ENCODE measurements at regions not wholly inside any gene's neighbourhood (a gene's known extent, or its start where the extent isn't known, plus 50 kb on each side); places are given as distances from the start of the nearest gene placed in this dataset.

DNA sequence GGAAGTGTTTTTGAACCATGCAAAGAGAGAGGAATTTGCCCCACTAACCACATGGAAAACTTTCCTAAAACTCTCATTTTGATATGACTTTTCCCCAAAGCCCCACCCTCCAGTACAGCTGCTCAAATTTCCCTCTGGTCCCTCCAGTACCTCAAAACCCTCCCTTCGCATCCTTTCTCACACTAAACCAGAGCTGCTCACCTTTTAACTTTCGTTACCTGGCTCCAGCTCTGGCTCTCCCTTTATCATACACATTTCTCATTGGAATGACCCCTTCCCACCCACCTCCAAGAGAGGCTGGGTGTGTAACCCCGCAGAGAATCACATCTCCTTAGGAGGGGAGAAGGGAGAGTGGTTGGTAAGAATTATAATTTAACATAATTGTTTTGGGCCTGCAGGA is 86.8 kb upstream of the NDUFV2 start:
- Histone ChIP-seq H3K4me3 (no peak overlapping the region), H3K27me3 (no peaks in the 10 kb centered on the region), H3K27ac (no peak overlapping the region), H3K36me3 (no peaks in the 10 kb centered on the region), H3K4me1 (peaks cover 0 to 15% of the 10 kb centered on the region in 2 donors), H3K9me3 (peaks cover 0 to 11% of the 10 kb centered on the region in 2 donors)
- TF ChIP-seq, protein P1, sequence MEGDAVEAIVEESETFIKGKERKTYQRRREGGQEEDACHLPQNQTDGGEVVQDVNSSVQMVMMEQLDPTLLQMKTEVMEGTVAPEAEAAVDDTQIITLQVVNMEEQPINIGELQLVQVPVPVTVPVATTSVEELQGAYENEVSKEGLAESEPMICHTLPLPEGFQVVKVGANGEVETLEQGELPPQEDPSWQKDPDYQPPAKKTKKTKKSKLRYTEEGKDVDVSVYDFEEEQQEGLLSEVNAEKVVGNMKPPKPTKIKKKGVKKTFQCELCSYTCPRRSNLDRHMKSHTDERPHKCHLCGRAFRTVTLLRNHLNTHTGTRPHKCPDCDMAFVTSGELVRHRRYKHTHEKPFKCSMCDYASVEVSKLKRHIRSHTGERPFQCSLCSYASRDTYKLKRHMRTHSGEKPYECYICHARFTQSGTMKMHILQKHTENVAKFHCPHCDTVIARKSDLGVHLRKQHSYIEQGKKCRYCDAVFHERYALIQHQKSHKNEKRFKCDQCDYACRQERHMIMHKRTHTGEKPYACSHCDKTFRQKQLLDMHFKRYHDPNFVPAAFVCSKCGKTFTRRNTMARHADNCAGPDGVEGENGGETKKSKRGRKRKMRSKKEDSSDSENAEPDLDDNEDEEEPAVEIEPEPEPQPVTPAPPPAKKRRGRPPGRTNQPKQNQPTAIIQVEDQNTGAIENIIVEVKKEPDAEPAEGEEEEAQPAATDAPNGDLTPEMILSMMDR (IDR thresholded peaks at IDR 0.05), result no peak
- DNase-seq (ENCODE audit: low spot score), result no peak

DNA sequence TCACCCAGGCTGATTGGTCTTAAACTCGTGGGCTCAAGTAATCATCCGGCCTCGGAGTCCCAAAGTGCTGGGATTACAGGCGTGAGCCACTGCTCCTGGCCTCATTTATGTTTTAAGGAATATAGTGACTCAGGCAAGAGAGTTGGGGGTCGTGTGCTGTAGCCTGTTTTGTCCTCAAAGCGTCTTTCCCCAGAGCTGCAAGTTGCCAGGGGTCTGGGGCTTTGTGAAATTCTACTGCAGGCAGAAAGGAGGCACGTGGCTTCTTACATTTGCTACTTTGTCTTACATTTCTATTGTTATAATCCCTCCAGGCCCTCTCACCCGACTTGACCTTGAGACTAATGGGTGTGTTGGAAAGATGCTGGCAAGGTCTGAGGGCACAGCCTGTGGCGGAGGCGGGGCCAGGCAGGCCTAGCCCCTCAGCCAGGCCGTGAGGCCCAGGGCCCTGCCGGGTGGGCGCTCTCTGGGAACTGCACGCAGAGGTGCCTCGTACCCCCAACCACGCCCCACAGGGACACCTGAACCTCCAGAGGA is 85.8 kb upstream of the NDUFV2 start:
- Histone ChIP-seq H3K36me3 (no peaks in the 10 kb centered on the region), H3K9me3 (peaks cover 0 to 11% of the 10 kb centered on the region in 2 donors), H3K4me1 (peaks cover 0 to 15% of the 10 kb centered on the region in 2 donors), H3K27ac (peak overlapping the region; percentile 76 to 79), H3K4me3 (peak overlapping the region in 1 of 2 donors; percentile 35), H3K27me3 (no peaks in the 10 kb centered on the region)
- no peak for DNase-seq (ENCODE audit: low spot score)
- TF ChIP-seq, protein P1 (IDR thresholded peaks at IDR 0.05), result no peak

DNA sequence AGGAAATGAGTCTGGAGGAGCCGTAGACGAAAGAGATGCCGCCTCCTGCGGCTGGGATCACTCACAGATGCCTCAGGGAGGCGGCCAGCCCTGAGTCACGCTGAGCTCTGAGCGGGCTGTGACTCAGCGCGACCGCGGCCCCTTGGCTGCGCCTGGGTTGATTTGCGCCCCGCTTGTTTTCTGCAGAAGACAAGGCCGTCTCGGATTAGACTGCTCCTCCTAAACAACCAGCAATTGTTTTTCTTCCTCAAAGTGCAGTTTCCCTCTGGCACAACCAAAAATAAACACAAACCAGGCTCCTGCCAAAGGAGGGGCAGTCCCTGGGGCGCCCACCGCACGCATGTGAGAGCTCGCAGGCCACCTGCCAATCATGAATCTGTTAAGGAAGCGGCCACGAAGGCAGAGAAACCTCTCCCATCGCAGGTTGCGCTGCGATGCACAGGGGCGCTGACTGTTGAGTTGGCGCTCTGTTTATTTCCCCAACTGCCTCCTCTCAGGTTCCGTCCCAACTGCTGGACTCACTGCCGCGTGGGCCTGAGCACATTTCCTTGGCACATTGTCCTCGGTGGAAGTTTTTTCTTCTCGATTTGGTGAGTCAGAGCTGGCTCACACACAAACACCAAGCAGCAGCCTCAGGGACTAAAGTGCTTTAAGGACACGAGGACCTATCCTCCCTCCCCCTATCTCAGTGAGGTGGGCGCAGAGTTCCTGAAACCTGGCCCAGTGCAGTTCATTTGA is 85.2 kb upstream of the NDUFV2 start:
- peak; percentile 83 for DNase-seq (ENCODE audit: low spot score)
- Histone ChIP-seq H3K27me3 (no peaks in the 10 kb centered on the region), H3K27ac (peak overlapping the region; percentile 76 to 79), H3K36me3 (no peaks in the 10 kb centered on the region), H3K4me3 (peak overlapping the region; percentile 15 to 35), H3K4me1 (peaks cover 0 to 15% of the 10 kb centered on the region in 2 donors), H3K9me3 (peaks cover 0 to 11% of the 10 kb centered on the region in 2 donors)
- TF ChIP-seq, protein P1 (IDR thresholded peaks at IDR 0.05), result no peak

DNA sequence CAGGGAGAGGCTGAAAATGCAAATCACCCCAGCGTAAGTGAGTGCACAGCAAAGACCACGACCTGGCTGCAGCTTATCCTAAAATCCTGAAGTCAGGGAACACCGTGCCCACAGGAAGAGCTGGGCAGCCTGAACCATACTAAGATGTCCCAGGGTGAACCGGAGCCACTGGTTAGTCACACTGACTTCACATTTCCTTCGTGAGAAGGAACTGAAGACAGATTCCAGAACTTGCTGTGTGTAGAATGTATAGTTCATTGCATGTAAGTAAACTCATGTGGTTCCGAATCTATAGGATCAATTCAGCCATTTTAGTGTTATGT is 84.6 kb upstream of the NDUFV2 start:
- H3K4me3 ChIP-seq, result no peak overlapping the region
- TF ChIP-seq, protein P1 (IDR thresholded peaks at IDR 0.05), result no peak
- no peaks in the 10 kb centered on the region for H3K27me3 ChIP-seq
- H3K4me1 ChIP-seq, result peaks cover 0 to 15% of the 10 kb centered on the region in 2 donors
- peak overlapping the region; percentile 76 to 79 for H3K27ac ChIP-seq
- H3K36me3 ChIP-seq, result no peaks in the 10 kb centered on the region
- DNase-seq (ENCODE audit: low spot score), result no peak
- peaks cover 0 to 11% of the 10 kb centered on the region in 2 donors for H3K9me3 ChIP-seq

DNA sequence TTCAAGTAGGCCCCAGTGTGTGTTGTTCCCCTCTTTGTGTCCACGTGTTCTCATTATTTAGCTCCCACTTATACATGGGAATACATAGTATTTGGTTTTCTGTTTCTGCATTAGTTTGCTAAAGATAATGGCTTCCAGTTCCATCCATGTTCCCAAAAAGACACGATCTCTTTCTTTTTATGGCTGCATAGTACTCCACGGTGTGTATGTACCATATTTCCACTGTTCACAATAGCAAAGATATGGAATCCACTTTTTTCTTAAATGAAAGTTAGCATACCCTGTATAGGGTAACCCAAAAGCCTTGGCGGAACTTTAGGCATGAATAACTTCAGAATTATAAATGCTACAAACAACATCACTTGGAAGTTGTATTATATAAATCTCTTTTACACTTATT is 83.4 kb upstream of the NDUFV2 start:
- Histone ChIP-seq H3K9me3 (peaks cover 0 to 11% of the 10 kb centered on the region in 2 donors), H3K4me1 (peaks cover 0 to 15% of the 10 kb centered on the region in 2 donors), H3K36me3 (no peaks in the 10 kb centered on the region), H3K27me3 (no peaks in the 10 kb centered on the region), H3K4me3 (no peak overlapping the region), H3K27ac (no peak overlapping the region)
- TF ChIP-seq, protein P1 (IDR thresholded peaks at IDR 0.05), result no peak
- DNase-seq (ENCODE audit: low spot score), result no peak
